Right lobe of liver (tissue), 4 donors: ENCODE measurements at regions not wholly inside any gene's neighbourhood (a gene's known extent, or its start where the extent isn't known, plus 50 kb on each side); places are given as distances from the start of the nearest gene placed in this dataset.

ENCODE experiments used
- CTCF ChIP-seq, 4 donors: fragments of 200-600 bp in 3 of 4; fragments of 450-650 bp in 1 of 4; IDR thresholded peaks; one replicate each; pipeline versions ENCODE4 v1.5.1 to v1.8.0; 2016 to 2022; ENCODE audit warnings: antibody characterized with exemption in 4 of 4, mild to moderate bottlenecking in 2 of 4
- POLR2A ChIP-seq: fragments of 450-650 bp; IDR thresholded peaks from one replicate; pipeline ENCODE4 v1.6.1; 2017; ENCODE audit warnings: antibody characterized with exemption, mild to moderate bottlenecking
- donor health status: DM: no; HTN: no; CAD: no.
- donor health status: DM: no; HTN: no; CAD: no.
- donor health status: DM: no; HTN: yes; CAD: no.

GRCh38 chr10:123553810-123554430, 112.2 kb upstream of the GPR26 start:
- TF ChIP-seq CTCF (IDR thresholded peaks at IDR 0.05) = no peak
- no peak for TF ChIP-seq POLR2A
